HepG2 (cell line): ENCODE measurements at regions not wholly inside any gene's neighbourhood (a gene's known extent, or its start where the extent isn't known, plus 50 kb on each side); places are given as distances from the start of the nearest gene placed in this dataset.

ENCODE experiments used
- ATAC-seq: fragments of 200-7000 bp; cut with Tn5 transposase; 3 replicates; pipeline ENCODE4 v1.9.1; 2020; ENCODE audit warnings: mild to moderate bottlenecking, moderate library complexity
- BruUV-seq: library from RNA; stranded (reverse); fragments of 400-500 nt; replicated peaks from 2 replicates; lab custom pipeline; 2021; lab: Mats Ljungman, UMichigan
- CTCF ChIA-PET: fragments of 300-600 bp; formaldehyde crosslinking; extraction: SDS; loops from one replicate; lab custom pipeline; 2021; ENCODE audit warnings: low total read pairs, inconsistent platforms, low intra/inter-chr PET ratio; lab: Yijun Ruan, JAX
- POLR2A ChIA-PET: fragments of 350-600 bp; sonication (Branson Sonifier 250); formaldehyde crosslinking; loops from one replicate; lab custom pipeline; 2020; ENCODE audit warnings: antibody characterized with exemption, inconsistent platforms; lab: Yijun Ruan, JAX
- DNase-seq: peaks from one replicate; pipeline ENCODE4 v3.0.0-alpha.2; 2015; ENCODE audit warnings: low spot score
- FAIRE-seq: peaks from 3 replicates; lab custom pipeline; 2011; peaks lifted over from hg19 to GRCh38; lab: Jason Lieb, UNC
- H2AFZ ChIP-seq: one replicate; pipeline ENCODE4 v1.6.1; 2011; ENCODE audit warnings: low read length, inconsistent platforms
- H3K27ac ChIP-seq: fragments of 300-600 bp; 3 replicates; pipeline ENCODE4 v1.8.0; 2011; ENCODE audit warnings: mixed run types, mild to moderate bottlenecking, mixed read lengths, low read length, inconsistent platforms; ENCODE audit not compliant: insufficient read depth; ENCODE audit errors: extremely low read length
- H3K27me3 ChIP-seq, 2 experiments: fragments of 200-600 bp in 1 of 2; 2 replicates in 1 of 2; 3 replicates in 1 of 2; pipeline versions ENCODE4 v1.6.0 to v1.8.0; 2011; ENCODE audit warnings: low read length in 2 of 2, mild to moderate bottlenecking in 2 of 2, moderate library complexity in 2 of 2, inconsistent platforms in 1 of 2; ENCODE audit not compliant: insufficient read depth in 2 of 2, control insufficient read depth in 1 of 2
- H3K36me3 ChIP-seq, 2 experiments: fragments of 200-600 bp in 1 of 2; replicated peaks in 1 of 2; 2 replicates in 1 of 2; 3 replicates in 1 of 2; pipeline versions ENCODE4 v1.5.1 to v1.8.0; 2011; ENCODE audit warnings: low read length in 2 of 2, inconsistent platforms in 1 of 2; ENCODE audit not compliant: insufficient read depth in 2 of 2, control insufficient read depth in 1 of 2
- H3K4me1 ChIP-seq: 2 replicates; pipeline ENCODE4 v1.5.1; 2012; ENCODE audit warnings: low read length, inconsistent platforms; ENCODE audit not compliant: insufficient read depth
- H3K4me2 ChIP-seq: 2 replicates; pipeline ENCODE4 v1.6.0; 2011; ENCODE audit warnings: low read depth, low read length, inconsistent platforms
- H3K4me3 ChIP-seq, 3 experiments: fragments of 200-600 bp in 1 of 3; sonication (generic), shearing (Covaris generic) in 1 of 3; replicated peaks in 1 of 3; 2 replicates each; pipeline ENCODE4 v1.5.1; 2011 to 2016; ENCODE audit warnings: low read length in 3 of 3, inconsistent platforms in 2 of 3, low read depth in 2 of 3, mild to moderate bottlenecking in 2 of 3, control low read depth in 1 of 3, mixed read lengths in 1 of 3; ENCODE audit not compliant: insufficient read depth in 1 of 3
- H3K79me2 ChIP-seq: one replicate; pipeline ENCODE4 v1.6.1; 2011; ENCODE audit warnings: low read length, inconsistent platforms; ENCODE audit not compliant: insufficient read depth
- H3K9ac ChIP-seq: 2 replicates; pipeline ENCODE4 v1.6.0; 2011; ENCODE audit warnings: mild to moderate bottlenecking, low read depth, low read length, inconsistent platforms; ENCODE audit not compliant: insufficient read depth
- H3K9me3 ChIP-seq: 2 replicates; pipeline ENCODE4 v1.5.1; 2012; ENCODE audit warnings: mild to moderate bottlenecking, low read length
- H4K20me1 ChIP-seq: 2 replicates; pipeline ENCODE4 v1.6.0; 2011; ENCODE audit warnings: inconsistent platforms, mild to moderate bottlenecking, low read length, moderate library complexity; ENCODE audit not compliant: insufficient read depth
- DNMT3B ChIP-seq: conservative IDR thresholded peaks from 2 replicates; pipeline ENCODE4 v1.6.1; 2016; ENCODE audit warnings: missing biosample characterization, control low read depth
- HIVEP1 ChIP-seq: sonication (generic); formaldehyde crosslinking; IDR thresholded peaks from 2 replicates; pipeline ENCODE4 v1.4.0; 2020; ENCODE audit warnings: mild to moderate bottlenecking, missing genetic modification reagents
- NBN ChIP-seq: fragments of 450-650 bp; conservative IDR thresholded peaks from 2 replicates; pipeline ENCODE4 v1.6.1; 2017
- NCOA2 ChIP-seq: sonication (generic); formaldehyde crosslinking; IDR thresholded peaks from 2 replicates; pipeline ENCODE4 v1.8.0; 2022; ENCODE audit warnings: inconsistent platforms
- RNF2 ChIP-seq: fragments of 450-650 bp; conservative IDR thresholded peaks from 2 replicates; pipeline ENCODE4 v1.6.1; 2016; ENCODE audit warnings: low read depth
- ZBTB39 ChIP-seq: sonication (generic); formaldehyde crosslinking; IDR thresholded peaks from 2 replicates; pipeline ENCODE4 v1.5.0; 2020; ENCODE audit warnings: missing genetic modification reagents
- ZFP91 ChIP-seq: sonication (generic); formaldehyde crosslinking; IDR thresholded peaks from 2 replicates; pipeline ENCODE4 v1.9.0; 2022; ENCODE audit warnings: missing genetic modification reagents, mild to moderate bottlenecking, borderline replicate concordance
- ZFX ChIP-seq: sonication (generic); formaldehyde crosslinking; IDR thresholded peaks from 2 replicates; pipeline ENCODE4 v1.4.0; 2020; ENCODE audit warnings: mild to moderate bottlenecking, low read depth, missing genetic modification reagents, moderate library complexity
- ZFYVE20 ChIP-seq: sonication (generic); formaldehyde crosslinking; IDR thresholded peaks from 2 replicates; pipeline ENCODE4 v1.8.0; 2023; ENCODE audit warnings: low read depth, mild to moderate bottlenecking, moderate library complexity, missing genetic modification reagents, borderline replicate concordance
- ZNF335 ChIP-seq: sonication (generic); formaldehyde crosslinking; IDR thresholded peaks from 2 replicates; pipeline ENCODE4 v1.4.0; 2020; ENCODE audit warnings: missing genetic modification reagents
- ZNF580 ChIP-seq: IDR thresholded peaks from 2 replicates; pipeline ENCODE4 v1.6.1; 2016; ENCODE audit warnings: low read depth, borderline replicate concordance
- ZNF670 ChIP-seq: sonication (generic); formaldehyde crosslinking; IDR thresholded peaks from 2 replicates; pipeline ENCODE4 v1.8.0; 2022; ENCODE audit warnings: mild to moderate bottlenecking, missing genetic modification reagents, borderline replicate concordance
- ZNF775 ChIP-seq: sonication (generic); formaldehyde crosslinking; IDR thresholded peaks from 2 replicates; pipeline ENCODE4 v1.4.0; 2020; ENCODE audit warnings: missing genetic modification reagents, mild to moderate bottlenecking, moderate library complexity, borderline replicate concordance
- WGBS: methylation state at CpG from one replicate; pipeline ENCODE4 v1.1.6; 2017; ENCODE audit warnings: low lambda C conversion rate; 5-methylcytosine and 5-hydroxymethylcytosine counted together
- in situ Hi-C: cut with HindIII; loops from 2 replicates; pipeline ENCODE4 v1.10.0; 2017; ENCODE audit warnings: low pct_unique_long_range_greater_than_20kb; ENCODE audit not compliant: extremely low pct_ligation_motif_present
- intact Hi-C: fragments of 100-400 bp; cut with micrococcal nuclease; formaldehyde crosslinking; loops from one replicate; pipeline ENCODE4 v1.10.0; 2022; ENCODE audit not compliant: unreplicated experiment

GRCh38 chr12:111169032-111169431, 199.9 kb downstream of the PHETA1 start:
- CTCF ChIA-PET: no interaction called here
- BruUV-seq: no TSS peak
- intact Hi-C loops (no loop called here), in situ Hi-C loops (no loop called here)
- Histone ChIP-seq H3K4me2 (no peak overlapping the region), H3K4me1 (no peaks in the 10 kb centered on the region), H3K9me3 (no peaks in the 10 kb centered on the region), H3K9ac (no peak overlapping the region), H3K36me3 (no peaks in the 10 kb centered on the region), H3K4me3 (no peak overlapping the region)
- FAIRE-seq (no peak), ATAC-seq (no peak), DNase-seq (no peak)
- POLR2A ChIA-PET: no interaction called here
- TF ChIP-seq ZFX: no peak
- no peak for TF ChIP-seq ZNF335
- no peak for TF ChIP-seq RNF2
- TF ChIP-seq, all 625 proteins: peak for 0
- H3K27ac ChIP-seq: no peak overlapping the region
- WGBS: 25% methylated on average over 6 of the region's 8 CpGs
- H3K79me2 ChIP-seq: no peaks in the 10 kb centered on the region
- H3K27me3 ChIP-seq: peaks cover 8 to 29% of the 10 kb centered on the region in 2 experiments; a peak in 4 of 5 replicates
- no peaks in the 10 kb centered on the region for H4K20me1 ChIP-seq
- H2AFZ ChIP-seq: no peak overlapping the region

- CTCF ChIA-PET: no interaction called here
- POLR2A ChIA-PET: no interaction called here
- Histone ChIP-seq H2AFZ (no peak overlapping the region), H3K4me3 (no peak overlapping the region), H3K9ac (no peak overlapping the region), H3K4me1 (no peaks in the 10 kb centered on the region), H3K79me2 (no peaks in the 10 kb centered on the region), H3K27ac (no peak overlapping the region), H4K20me1 (no peaks in the 10 kb centered on the region), H3K36me3 (no peaks in the 10 kb centered on the region), H3K9me3 (no peaks in the 10 kb centered on the region), H3K4me2 (no peak overlapping the region), H3K27me3 (peaks cover 8 to 29% of the 10 kb centered on the region in 2 experiments; a peak in 4 of 5 replicates)
- no TSS peak for BruUV-seq
- intact Hi-C loops: no loop called here
- DNase-seq: no peak
- FAIRE-seq: no peak
- 39% methylated on average over 10 of the region's 16 CpGs for WGBS
- ATAC-seq: no peak
- in situ Hi-C loops: no loop called here
- TF ChIP-seq DNMT3B (CRISPR knock-in tag): no peak
- TF ChIP-seq ZFYVE20 (CRISPR knock-in tag): no peak
- no peak for TF ChIP-seq ZNF775 (CRISPR knock-in tag)
- TF ChIP-seq NBN: no peak
- no peak for TF ChIP-seq ZFP91 (CRISPR knock-in tag)
- TF ChIP-seq HIVEP1 (CRISPR knock-in tag): no peak
- TF ChIP-seq NCOA2 (CRISPR knock-in tag): no peak
- no peak for TF ChIP-seq ZNF670
- TF ChIP-seq ZNF580 (CRISPR knock-in tag): no peak
- no peak for TF ChIP-seq ZBTB39 (CRISPR knock-in tag)
Measured at GRCh38 chr12:111168009-111168900, 200.6 kb downstream of the PHETA1 start.
